ENCODE measurements at regions not wholly inside any gene's neighbourhood (a gene's known extent, or its start where the extent isn't known, plus 50 kb on each side); places are given as distances from the start of the nearest gene placed in this dataset.
"Not testable (repeated sequence)": the region's sequence is repeated elsewhere in the genome, so short reads cannot be mapped to it uniquely, and the experiment has no call there.

- peak; percentile 24 for DNase-seq (ENCODE audit: low read depth)
Measured at GRCh38 chr4:117135634-117136354, 50.4 kb upstream of the TRAM1L1 start.

DNA sequence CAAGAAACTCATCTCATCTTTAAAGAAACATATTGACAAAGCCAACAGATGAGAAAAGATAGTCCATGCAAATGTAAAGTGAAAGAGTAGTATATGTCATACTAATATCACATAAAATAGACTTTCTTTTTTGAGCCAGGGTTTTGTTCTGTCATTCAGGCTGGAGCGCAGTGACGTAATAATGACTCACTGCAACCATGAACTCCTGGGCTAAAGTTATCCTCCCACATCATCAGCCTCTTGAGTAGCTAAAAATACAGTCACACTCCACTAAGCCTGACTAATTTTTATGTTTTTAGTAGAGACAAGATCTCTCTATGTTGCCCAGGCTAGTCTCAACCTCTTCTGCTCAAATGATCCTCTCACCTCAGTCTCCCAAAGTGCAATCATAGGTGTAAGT, 51.8 kb upstream of the TRAM1L1 start:
- peak; percentile 97 for DNase-seq (ENCODE audit: low read depth)

DNA sequence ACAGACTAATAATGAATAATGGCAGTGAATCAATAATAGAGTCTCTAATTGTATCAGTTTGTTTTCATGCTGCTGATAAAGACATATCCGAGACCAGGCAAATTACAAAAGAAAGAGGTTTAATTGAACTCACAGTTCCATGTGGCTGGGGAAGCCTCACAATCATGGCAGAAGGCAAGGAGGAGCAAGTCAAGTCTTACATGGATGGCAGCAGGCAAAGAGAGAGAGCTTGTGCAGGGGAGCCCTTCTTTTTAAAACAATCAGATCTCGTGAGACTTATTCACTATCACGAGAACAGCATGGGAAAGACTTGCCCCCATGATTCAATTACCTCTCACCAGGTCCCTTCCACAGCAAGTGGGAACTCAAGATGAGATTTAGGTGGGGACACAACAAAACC, 53.4 kb upstream of the TRAM1L1 start:
- DNase-seq (ENCODE audit: low read depth) = not testable (repeated sequence)

DNA sequence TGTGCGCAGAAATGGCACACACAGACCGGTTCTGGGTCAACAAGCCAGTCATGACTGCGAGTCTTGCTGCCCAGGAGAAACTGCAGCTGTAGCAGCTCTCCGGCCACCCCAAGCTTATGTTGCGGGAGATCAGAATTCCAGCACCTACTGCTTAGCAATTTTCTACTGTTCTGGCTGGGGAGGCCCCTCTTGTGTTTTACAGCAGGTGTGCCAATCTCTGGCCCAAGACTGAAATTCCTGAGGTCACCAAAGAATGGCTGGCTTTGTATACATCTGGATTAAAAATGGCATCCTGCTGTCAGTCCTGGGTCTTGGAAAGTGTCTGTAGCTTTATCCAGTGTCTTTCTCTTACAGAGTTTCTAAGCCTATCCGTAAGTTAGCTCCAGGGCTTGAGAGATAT, 68.9 kb upstream of the TRAM1L1 start:
- DNase-seq (ENCODE audit: low read depth) = no peak

GRCh38 chr4:117156806-117157205, 71.4 kb upstream of the TRAM1L1 start:
- no peak for DNase-seq (ENCODE audit: low read depth)

DNA sequence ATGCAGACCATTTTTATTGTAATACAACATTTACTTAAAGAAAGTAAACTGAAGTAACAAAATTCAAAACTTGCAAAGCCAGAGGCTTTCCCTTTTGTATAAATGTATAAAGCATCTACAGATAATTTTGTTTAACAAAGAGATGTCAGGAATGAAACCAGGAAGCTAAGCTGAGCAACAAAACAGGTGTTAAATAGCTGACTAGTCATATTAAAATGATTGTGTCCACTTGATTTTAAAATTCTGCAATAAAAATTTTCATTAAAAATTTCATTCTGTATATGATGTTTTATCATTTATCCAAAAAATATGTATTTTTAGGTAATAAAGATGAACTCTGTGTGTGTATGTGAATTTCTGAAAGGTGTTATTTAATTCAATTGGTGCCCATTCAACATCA, 72.0 kb upstream of the TRAM1L1 start:
- no peak for DNase-seq (ENCODE audit: low read depth)

DNA sequence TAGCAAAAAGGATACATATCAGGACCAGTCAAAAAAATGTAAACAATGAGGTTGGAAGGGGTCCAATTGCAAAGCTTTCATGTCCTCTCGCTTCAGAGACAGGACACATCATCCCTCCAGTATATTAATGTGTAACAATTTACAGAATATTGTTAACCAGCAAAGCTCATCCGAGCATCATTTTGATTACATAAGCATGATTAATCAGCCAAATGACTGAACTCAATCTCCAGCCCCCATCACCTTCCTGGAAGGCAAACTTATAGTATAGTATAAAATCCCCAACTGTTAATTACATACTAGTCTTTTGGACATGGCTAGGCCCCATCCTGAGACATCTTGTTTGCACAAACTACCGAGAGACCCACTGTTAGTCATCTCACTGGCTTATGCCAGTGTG, 77.6 kb upstream of the TRAM1L1 start:
- DNase-seq (ENCODE audit: low read depth) = peak; percentile 6

DNA sequence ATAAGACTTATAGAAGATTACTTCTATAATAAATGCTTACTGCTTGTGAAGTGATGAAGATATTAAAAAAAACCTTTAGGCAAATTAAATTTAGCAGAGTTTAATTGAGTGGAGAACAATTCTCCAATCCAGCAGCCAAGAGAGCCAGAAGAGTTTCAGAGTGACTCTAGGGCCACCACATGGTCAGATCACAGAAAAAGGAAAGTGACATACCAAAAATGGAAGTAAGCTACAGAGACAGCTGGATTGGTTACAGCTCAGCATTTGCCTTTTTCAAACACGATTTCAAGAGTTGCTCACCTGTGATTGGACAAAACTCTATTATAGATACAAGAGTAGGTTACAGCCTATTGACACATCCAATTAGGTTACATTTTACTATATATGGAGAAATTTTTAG, 79.0 kb upstream of the TRAM1L1 start:
- no peak for DNase-seq (ENCODE audit: low read depth)

GRCh38 chr4:117175369-117175768, 90.0 kb upstream of the TRAM1L1 start:
- DNase-seq (ENCODE audit: low read depth) = not testable (repeated sequence)

GRCh38 chr4:117203231-117203630, 117.9 kb upstream of the TRAM1L1 start:
- DNase-seq (ENCODE audit: low read depth) = no peak

DNA sequence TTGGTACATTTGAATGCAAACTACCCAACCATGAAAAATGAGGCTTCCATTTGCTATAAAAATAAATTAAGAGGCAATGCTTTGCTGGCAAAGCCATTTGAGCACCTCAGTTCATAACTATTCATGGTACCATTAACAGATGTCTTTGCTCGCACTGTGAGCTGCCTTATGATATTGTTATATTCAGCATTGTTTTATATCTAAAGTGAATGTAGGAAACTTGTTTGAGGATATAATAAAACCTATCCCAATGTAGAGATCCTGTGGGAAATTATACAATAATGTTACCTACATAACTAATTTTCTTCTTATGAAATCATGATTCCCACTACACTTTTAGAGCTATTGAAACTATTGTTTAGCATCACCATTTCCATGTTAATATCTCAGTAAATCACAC, 125.2 kb upstream of the TRAM1L1 start:
- DNase-seq (ENCODE audit: low read depth) = no peak

GRCh38 chr4:117224256-117224655, 138.9 kb upstream of the TRAM1L1 start:
- DNase-seq (ENCODE audit: low read depth) = no peak

DNA sequence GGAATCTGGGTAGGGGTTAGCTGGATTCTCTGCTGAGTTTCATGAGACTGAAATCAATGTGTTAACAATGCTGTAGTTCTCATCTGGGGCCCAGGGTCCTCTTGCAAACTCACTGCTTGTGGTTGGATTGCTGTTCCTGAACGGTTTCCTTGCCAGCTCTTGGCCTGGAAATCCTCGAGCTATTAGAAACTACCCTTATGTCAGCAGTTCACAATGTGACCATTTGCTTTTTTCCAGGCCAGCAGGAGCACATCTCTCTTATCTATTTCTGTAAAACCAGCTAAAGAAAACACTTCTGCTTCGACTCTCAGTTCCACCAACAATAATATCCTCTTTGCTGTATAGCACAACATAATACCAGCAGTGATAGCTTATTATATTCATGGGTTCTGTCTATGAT, 140.1 kb upstream of the TRAM1L1 start:
- no peak for DNase-seq (ENCODE audit: low read depth)

DNA sequence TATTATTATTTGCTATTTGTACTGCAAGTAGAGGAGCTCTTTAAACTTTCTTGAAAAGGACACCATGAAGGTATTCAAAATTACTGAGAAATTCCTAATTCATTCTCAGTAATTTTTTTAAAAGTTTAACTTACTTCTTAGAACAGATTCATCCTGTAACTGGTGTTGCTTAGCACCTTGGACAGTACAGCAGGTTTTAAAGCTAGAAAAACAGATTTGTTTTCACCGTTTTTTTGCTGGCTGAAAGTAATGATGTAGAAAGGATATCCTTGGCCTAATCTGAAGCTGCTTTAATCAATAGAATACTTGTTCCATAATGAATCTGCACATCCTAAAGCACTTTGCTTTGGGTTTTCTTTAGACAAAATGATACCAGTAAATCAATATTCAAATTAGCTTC, 142.5 kb upstream of the TRAM1L1 start:
- DNase-seq (ENCODE audit: low read depth) = no peak

- no peak for DNase-seq (ENCODE audit: low read depth)
Measured at GRCh38 chr4:117239434-117239833, 154.1 kb upstream of the TRAM1L1 start.

- DNase-seq (ENCODE audit: low read depth) = no peak
Measured at GRCh38 chr4:117249333-117249732, 164.0 kb upstream of the TRAM1L1 start.

DNA sequence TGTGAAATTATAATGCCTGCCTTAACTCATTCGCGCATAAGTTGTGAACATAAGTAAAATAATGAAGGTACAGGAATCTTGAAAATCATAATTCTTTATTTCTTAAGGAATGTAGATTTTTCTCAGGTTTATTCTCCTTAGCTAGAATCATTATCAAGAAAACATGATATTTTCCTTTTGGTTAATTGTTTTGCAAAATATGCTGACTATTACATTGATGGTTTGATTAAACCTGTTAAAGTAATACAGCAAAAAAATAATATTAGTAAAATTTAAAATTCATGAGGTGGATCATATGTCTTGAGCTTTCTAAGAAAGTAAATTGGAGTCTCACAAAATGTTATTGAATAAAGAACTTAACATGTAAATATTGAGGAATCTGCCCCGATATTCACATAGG, 178.7 kb upstream of the TRAM1L1 start:
- DNase-seq (ENCODE audit: low read depth) = no peak

DNA sequence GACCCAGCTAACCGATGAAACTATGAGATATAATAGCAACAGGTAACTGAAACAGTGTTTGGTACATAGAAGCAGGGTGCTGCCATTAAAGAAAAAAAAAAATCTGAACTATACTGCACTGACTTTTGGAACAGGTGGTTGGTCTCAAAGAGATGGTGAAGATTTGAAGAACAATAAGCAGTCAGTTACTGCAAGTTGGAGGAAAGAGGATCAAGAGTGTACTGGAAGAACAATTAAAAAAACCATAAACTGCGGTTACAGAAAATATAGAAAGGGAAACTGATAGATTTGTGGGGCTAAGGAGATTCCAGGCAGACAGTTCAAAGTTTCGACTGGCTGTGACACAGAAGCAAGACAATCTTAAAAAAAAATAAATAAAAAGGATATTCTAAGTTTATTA, 181.9 kb upstream of the TRAM1L1 start:
- DNase-seq (ENCODE audit: low read depth) = no peak

GRCh38 chr4:117284736-117285135, 199.4 kb upstream of the TRAM1L1 start:
- DNase-seq (ENCODE audit: low read depth) = no peak

GRCh38 chr4:117293784-117294183, 208.4 kb upstream of the TRAM1L1 start:
- no peak for DNase-seq (ENCODE audit: low read depth)

DNA sequence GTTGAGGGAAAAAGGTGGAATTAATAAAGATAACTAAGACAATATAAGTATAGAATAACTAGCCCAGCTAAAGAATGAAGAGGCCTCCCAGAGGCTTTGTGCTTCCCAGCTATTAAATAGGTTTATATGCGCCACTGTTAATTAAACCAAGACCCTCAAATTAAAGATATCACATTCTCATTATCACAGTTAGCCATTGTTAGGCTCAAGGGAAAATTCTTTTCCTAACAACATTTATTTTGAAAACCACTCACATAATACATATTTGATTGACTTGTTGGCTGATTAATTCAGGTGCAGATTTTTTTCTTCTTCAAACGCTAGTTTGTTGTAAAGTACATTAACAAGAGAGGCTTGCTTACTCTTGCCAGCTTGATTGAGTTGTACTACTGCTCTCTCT, 216.8 kb upstream of the TRAM1L1 start:
- no peak for DNase-seq (ENCODE audit: low read depth)

DNA sequence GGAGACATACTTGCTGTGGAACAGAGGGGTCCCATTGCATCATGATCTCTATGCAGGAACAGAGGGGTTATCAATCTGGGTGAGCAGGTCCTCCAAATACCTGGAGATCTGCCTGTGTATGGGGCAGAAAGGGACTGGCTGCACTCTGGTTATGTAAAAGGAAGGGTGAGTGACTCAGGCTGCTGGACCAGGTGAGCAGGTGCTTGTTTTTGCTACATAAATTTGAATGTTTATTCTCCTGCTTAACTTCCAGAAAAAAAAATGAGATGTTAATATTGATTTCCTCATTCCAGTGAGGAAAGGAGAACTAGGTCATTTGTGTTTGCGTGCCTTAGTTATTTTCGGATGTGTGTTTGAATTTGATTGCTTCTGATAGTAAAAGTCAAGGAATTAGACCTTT, 225.8 kb upstream of the TRAM1L1 start:
- DNase-seq (ENCODE audit: low read depth) = peak; percentile 31

DNA sequence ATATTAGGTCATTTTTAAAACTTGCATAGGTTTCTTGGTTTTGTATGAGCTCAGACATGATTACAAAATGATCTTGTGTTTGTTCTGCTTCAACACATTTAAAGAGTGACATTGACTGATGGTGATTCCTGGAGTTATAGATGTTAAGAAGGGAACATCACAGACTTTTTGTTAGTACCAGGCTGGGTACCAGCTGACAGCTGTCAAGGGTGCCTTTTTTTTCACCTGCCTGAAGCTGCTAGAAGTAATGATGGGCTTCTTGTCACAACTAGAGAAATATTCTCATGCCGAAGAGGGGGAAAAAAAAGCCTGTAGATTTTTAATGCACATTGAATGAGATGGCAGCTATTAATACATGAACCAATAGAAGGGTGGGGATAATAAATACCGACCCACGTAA, 226.6 kb upstream of the TRAM1L1 start:
- DNase-seq (ENCODE audit: low read depth) = no peak

- DNase-seq (ENCODE audit: low read depth) = peak; percentile 99
Measured at GRCh38 chr4:117324851-117325491, 239.6 kb upstream of the TRAM1L1 start.

All from renal cortical epithelial cell (primary cell).